CD4-positive, alpha-beta T cell (primary cell): ENCODE measurements at regions not wholly inside any gene's neighbourhood (a gene's known extent, or its start where the extent isn't known, plus 50 kb on each side); places are given as distances from the start of the nearest gene placed in this dataset.
"Not testable (repeated sequence)": the region's sequence is repeated elsewhere in the genome, so short reads cannot be mapped to it uniquely, and the experiment has no call there.

Experiments used
- ATAC-seq: fragments of 200-7000 bp; cut with Tn5 transposase; one replicate; pipeline ENCODE4 v1.10.0; 2022; ENCODE audit warnings: mild to moderate bottlenecking; ENCODE audit not compliant: poor library complexity
- CTCF ChIA-PET: fragments of 350-600 bp; sonication (Branson Sonifier 250); formaldehyde crosslinking; loops from one replicate; lab custom pipeline; 2021; ENCODE audit warnings: antibody characterized with exemption, inconsistent platforms; lab: Charles Lee
- POLR2A ChIA-PET: fragments of 350-600 bp; sonication (Branson Sonifier 250); formaldehyde crosslinking; loops from one replicate; lab custom pipeline; 2021; ENCODE audit warnings: antibody characterized with exemption, inconsistent platforms; lab: Charles Lee
- DNase-seq, 14 experiments: peaks; one replicate each; pipeline ENCODE4 v3.0.0-alpha.2; 2013 to 2020; ENCODE audit warnings: mixed read lengths in 2 of 14
- H3K27ac ChIP-seq, 2 donors: one replicate each; pipeline versions ENCODE4 v1.5.1 to v1.7.0; 2013; ENCODE audit warnings: low read length in 2 of 2, low read depth in 1 of 2, mild to moderate bottlenecking in 1 of 2
- H3K27me3 ChIP-seq, 2 experiments: 1 replicate in 1 of 2; 2 replicates in 1 of 2; pipeline versions ENCODE4 v1.6.1 to v1.7.0; 2013; ENCODE audit warnings: low read length in 2 of 2, control low read depth in 1 of 2, mild to moderate bottlenecking in 1 of 2, moderate library complexity in 1 of 2; ENCODE audit not compliant: insufficient read depth in 2 of 2, control insufficient read depth in 1 of 2
- H3K36me3 ChIP-seq: one replicate; pipeline ENCODE4 v1.6.1; 2013; ENCODE audit warnings: low read length, control low read depth; ENCODE audit not compliant: insufficient read depth
- H3K4me1 ChIP-seq: one replicate; pipeline ENCODE4 v1.6.1; 2013; ENCODE audit warnings: low read length, control low read depth; ENCODE audit not compliant: insufficient read depth
- H3K4me3 ChIP-seq: one replicate; pipeline ENCODE4 v1.5.1; 2013; ENCODE audit warnings: mild to moderate bottlenecking, low read length, moderate library complexity
- H3K9me3 ChIP-seq, 2 experiments: 1 replicate in 1 of 2; 2 replicates in 1 of 2; pipeline versions ENCODE4 v1.6.1 to v1.7.0; 2013; ENCODE audit warnings: low read length in 2 of 2, mild to moderate bottlenecking in 2 of 2, control low read depth in 1 of 2, moderate library complexity in 1 of 2; ENCODE audit not compliant: control insufficient read depth in 1 of 2, insufficient read depth in 1 of 2
- H3K27ac Mint-ChIP-seq: one replicate; pipeline ENCODE4 v1.8.0; 2020; ENCODE audit warnings: mixed read lengths
- H3K27me3 Mint-ChIP-seq: one replicate; pipeline ENCODE4 v1.8.0; 2021; ENCODE audit warnings: mixed read lengths
- H3K36me3 Mint-ChIP-seq: one replicate; pipeline ENCODE4 v1.8.0; 2021; ENCODE audit warnings: low read depth, mixed read lengths
- H3K4me1 Mint-ChIP-seq: one replicate; pipeline ENCODE4 v1.8.0; 2021; ENCODE audit warnings: low read depth, mixed read lengths
- H3K4me3 Mint-ChIP-seq: one replicate; pipeline ENCODE4 v1.8.0; 2020; ENCODE audit warnings: mild to moderate bottlenecking, mixed read lengths
- H3K9me3 Mint-ChIP-seq: one replicate; pipeline ENCODE4 v1.8.0; 2020; ENCODE audit warnings: mixed read lengths
- intact Hi-C, 2 experiments: fragments of 100-400 bp; cut with DNase I in 1 of 2; cut with micrococcal nuclease in 1 of 2; formaldehyde crosslinking; loops; one replicate each; pipeline versions ENCODE4 v1.15.1 to v1.9.0; 2023 to 2025; cut with DNase I, micrococcal nuclease
- TF ChIP-seq, protein P1 (sequence below): fragments of 200-600 bp; IDR thresholded peaks from one replicate; pipeline ENCODE4 v1.8.0; 2022; ENCODE audit warnings: antibody characterized with exemption, mild to moderate bottlenecking

DNA sequence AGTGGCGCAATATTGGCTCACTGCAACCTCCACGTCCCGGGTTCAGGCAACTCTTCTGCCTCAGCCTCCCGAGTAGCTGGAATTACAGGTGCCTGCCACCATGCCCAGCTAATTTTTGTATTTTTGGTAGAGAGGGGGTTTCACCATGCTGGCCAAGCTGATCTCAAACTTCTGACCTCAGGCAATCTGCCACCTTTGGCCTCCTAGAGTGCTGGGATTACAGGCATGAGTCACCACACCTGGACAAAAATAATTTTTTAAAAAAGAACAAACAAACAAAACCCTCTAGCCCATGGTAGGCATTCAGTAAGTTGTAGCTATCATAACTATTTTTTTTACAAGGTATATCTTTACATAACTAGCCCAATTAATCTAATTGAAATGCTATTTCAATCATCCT, 73.9 kb upstream of the CAPRIN1 start:
- TF ChIP-seq, protein P1, sequence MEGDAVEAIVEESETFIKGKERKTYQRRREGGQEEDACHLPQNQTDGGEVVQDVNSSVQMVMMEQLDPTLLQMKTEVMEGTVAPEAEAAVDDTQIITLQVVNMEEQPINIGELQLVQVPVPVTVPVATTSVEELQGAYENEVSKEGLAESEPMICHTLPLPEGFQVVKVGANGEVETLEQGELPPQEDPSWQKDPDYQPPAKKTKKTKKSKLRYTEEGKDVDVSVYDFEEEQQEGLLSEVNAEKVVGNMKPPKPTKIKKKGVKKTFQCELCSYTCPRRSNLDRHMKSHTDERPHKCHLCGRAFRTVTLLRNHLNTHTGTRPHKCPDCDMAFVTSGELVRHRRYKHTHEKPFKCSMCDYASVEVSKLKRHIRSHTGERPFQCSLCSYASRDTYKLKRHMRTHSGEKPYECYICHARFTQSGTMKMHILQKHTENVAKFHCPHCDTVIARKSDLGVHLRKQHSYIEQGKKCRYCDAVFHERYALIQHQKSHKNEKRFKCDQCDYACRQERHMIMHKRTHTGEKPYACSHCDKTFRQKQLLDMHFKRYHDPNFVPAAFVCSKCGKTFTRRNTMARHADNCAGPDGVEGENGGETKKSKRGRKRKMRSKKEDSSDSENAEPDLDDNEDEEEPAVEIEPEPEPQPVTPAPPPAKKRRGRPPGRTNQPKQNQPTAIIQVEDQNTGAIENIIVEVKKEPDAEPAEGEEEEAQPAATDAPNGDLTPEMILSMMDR: no peak
- Mint-ChIP-seq H3K4me3 (no peak overlapping the region), H3K4me1 (no peaks in the 10 kb centered on the region), H3K36me3 (no peaks in the 10 kb centered on the region), H3K9me3 (no peaks in the 10 kb centered on the region), H3K27me3 (peaks cover 7% of the 10 kb centered on the region), H3K27ac (no peak overlapping the region)
- Histone ChIP-seq H3K9me3 (no peaks in the 10 kb centered on the region), H3K36me3 (no peaks in the 10 kb centered on the region), H3K27me3 (no peaks in the 10 kb centered on the region), H3K4me1 (no peaks in the 10 kb centered on the region), H3K27ac (no peak overlapping the region), H3K4me3 (no peak overlapping the region)
- ChIA-PET CTCF (no interaction called here), POLR2A (no interaction called here)
- ATAC-seq: no peak
- no peak for DNase-seq
- intact Hi-C loops: no loop called here

DNA sequence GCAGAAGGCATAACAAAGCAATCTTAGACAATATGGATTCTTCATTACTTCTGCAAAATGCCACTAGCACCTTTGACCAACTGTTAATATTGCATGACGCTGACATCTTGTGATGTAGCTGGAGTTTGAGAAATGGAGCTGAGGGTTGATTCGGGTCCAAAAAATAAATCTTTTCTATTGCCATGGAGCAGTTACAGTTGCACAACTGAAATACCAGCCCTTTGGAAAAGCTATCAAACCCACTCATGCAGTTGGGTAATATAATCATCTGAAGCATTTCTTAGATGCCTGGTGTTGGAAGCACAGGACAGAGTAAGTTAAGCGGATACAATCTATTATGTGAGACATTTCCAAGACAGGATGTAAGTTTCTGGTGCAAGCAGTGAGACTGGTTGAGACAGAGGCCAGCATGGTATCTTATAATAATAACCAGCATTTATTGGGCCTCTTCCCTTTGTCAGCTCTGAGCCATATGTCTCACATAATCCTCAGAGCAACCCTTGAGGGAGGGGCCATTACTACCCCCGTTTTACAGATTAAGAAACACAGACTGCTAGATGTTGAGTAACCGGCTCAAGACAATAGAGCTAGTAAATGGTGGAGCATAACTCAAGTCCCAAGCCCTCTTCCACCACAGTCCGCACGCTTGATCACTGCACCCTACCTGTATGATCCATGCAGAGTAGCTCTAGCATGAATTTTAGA, 74.9 kb upstream of the CAPRIN1 start:
- no peak overlapping the region for H3K27ac Mint-ChIP-seq
- Histone ChIP-seq H3K27me3 (no peaks in the 10 kb centered on the region), H3K4me3 (no peak overlapping the region), H3K9me3 (no peaks in the 10 kb centered on the region), H3K4me1 (no peaks in the 10 kb centered on the region), H3K36me3 (no peaks in the 10 kb centered on the region), H3K27ac (no peak overlapping the region)
- intact Hi-C loops: no loop called here
- DNase-seq (no peak), ATAC-seq (no peak)
- H3K27me3 Mint-ChIP-seq: peaks cover 7% of the 10 kb centered on the region
- no peak overlapping the region for H3K4me3 Mint-ChIP-seq
- TF ChIP-seq, protein P1: no peak
- no peaks in the 10 kb centered on the region for H3K9me3 Mint-ChIP-seq
- no peaks in the 10 kb centered on the region for H3K4me1 Mint-ChIP-seq
- POLR2A ChIA-PET: no interaction called here
- CTCF ChIA-PET: interaction anchor here (0.7 to 1.4 kb wide), 3 partner anchors 10 to 20 kb away, joined by 3 to 4 read pairs (median 3); no protein-coding TSS in a partner anchor
- H3K36me3 Mint-ChIP-seq: no peaks in the 10 kb centered on the region

DNA sequence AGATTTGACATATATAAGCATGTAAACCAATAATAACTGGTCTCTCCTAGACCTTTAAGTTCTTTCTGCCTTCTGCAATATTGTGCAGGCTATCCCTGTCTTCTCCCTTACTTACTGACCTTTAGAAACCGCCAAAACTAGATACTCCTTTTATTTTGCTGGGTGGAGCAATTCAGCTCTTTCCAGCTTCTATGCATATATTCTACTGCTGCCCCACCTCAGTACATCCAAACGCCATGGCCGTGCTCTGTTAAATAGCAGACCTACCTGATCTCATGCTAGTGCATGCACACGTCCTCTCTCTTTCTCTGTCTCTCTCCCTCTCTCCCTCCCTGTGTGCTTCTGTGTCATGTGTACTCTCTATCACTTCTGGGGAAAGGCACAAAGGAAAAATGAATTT, 76.7 kb upstream of the CAPRIN1 start:
- intact Hi-C loops: loop anchor here in 1 of 2 experiments (5.0 kb wide), 1 partner anchor 168 kb away; no protein-coding TSS in a partner anchor
- no peak for ATAC-seq
- Mint-ChIP-seq H3K4me3 (no peak overlapping the region), H3K9me3 (no peaks in the 10 kb centered on the region), H3K4me1 (no peaks in the 10 kb centered on the region), H3K27me3 (peaks cover 5% of the 10 kb centered on the region), H3K27ac (no peak overlapping the region), H3K36me3 (no peaks in the 10 kb centered on the region)
- Histone ChIP-seq H3K27ac (no peak overlapping the region), H3K27me3 (no peaks in the 10 kb centered on the region), H3K36me3 (no peaks in the 10 kb centered on the region), H3K4me3 (no peak overlapping the region), H3K4me1 (no peaks in the 10 kb centered on the region), H3K9me3 (no peaks in the 10 kb centered on the region)
- no peak for DNase-seq
- CTCF ChIA-PET: interaction anchor here (1.3 kb wide), 1 partner anchor 12 kb away, joined by 3 read pairs; no protein-coding TSS in a partner anchor
- TF ChIP-seq, protein P1: no peak
- POLR2A ChIA-PET: no interaction called here

DNA sequence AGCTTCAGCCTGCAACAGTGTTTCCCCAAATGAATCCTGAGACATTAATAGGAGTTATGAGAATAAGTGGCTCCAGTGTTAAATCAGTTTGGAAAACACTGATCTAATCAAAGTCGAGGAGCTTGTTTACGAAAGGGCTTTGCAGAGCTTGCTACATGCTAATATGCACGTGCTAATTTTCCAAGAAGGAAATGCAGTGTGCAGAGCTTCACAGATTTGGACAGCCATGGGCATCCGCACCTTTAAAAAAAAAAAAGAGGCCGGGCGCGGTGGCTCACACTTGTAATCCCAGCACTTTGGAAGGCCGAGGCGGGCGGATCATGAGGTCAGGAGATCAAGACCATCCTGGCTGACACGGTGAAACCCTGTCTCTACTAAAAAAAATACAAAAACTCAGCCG, 79.7 kb upstream of the LMO2 start:
- H3K27me3 Mint-ChIP-seq, H3K4me1 ChIP-seq, H3K27ac ChIP-seq, H3K4me1 Mint-ChIP-seq, H3K4me3 Mint-ChIP-seq, H3K36me3 ChIP-seq, H3K4me3 ChIP-seq, H3K36me3 Mint-ChIP-seq, POLR2A ChIA-PET, H3K27me3 ChIP-seq, H3K27ac Mint-ChIP-seq, DNase-seq, H3K9me3 Mint-ChIP-seq, ATAC-seq, H3K9me3 ChIP-seq: not testable (repeated sequence)
- CTCF ChIA-PET: interaction anchor here (0.7 kb wide), 1 partner anchor 16 kb away, joined by 4 read pairs; no protein-coding TSS in a partner anchor
- intact Hi-C loops: loop anchor here (1.0 to 5.0 kb wide), 3 partner anchors 111 to 164 kb away; no protein-coding TSS in a partner anchor
